ENCODE measurements at regions not wholly inside any gene's neighbourhood (a gene's known extent, or its start where the extent isn't known, plus 50 kb on each side); places are given as distances from the start of the nearest gene placed in this dataset.

- H3K36me3 Mint-ChIP-seq (ENCODE audit: low read depth) = no peaks in the 10 kb centered on the region
- H3K27me3 Mint-ChIP-seq (ENCODE audit: low read depth, poor library complexity) = no peaks in the 10 kb centered on the region
- DNase-seq = no peak
- H3K4me3 Mint-ChIP-seq = no peak overlapping the region
- no peak for TF ChIP-seq CTCF (IDR thresholded peaks at IDR 0.05)
- H3K4me1 Mint-ChIP-seq = peaks cover 22% of the 10 kb centered on the region
- H3K9me3 Mint-ChIP-seq = no peaks in the 10 kb centered on the region
- no peak overlapping the region for H3K27ac Mint-ChIP-seq
Measured at GRCh38 chr2:195490319-195490718, 166.7 kb upstream of the SLC39A10 start.

GRCh38 chr2:195489101-195489500 lies 167.9 kb upstream of the SLC39A10 start:
- H3K4me3 Mint-ChIP-seq = no peak overlapping the region
- no peak for DNase-seq

GRCh38 chr2:195488567-195488966 lies 168.5 kb upstream of the SLC39A10 start:
- no peak for TF ChIP-seq CTCF (IDR thresholded peaks at IDR 0.05)
- no peaks in the 10 kb centered on the region for H3K9me3 Mint-ChIP-seq
- H3K27me3 Mint-ChIP-seq (ENCODE audit: low read depth, poor library complexity) = no peaks in the 10 kb centered on the region
- H3K4me3 Mint-ChIP-seq = no peak overlapping the region
- peaks cover 22% of the 10 kb centered on the region for H3K4me1 Mint-ChIP-seq
- no peak for DNase-seq
- H3K36me3 Mint-ChIP-seq (ENCODE audit: low read depth) = no peaks in the 10 kb centered on the region
- no peak overlapping the region for H3K27ac Mint-ChIP-seq

More at GRCh38 chr2:195489101-195489500, 167.9 kb upstream of the SLC39A10 start:
- no peak overlapping the region for H3K27ac Mint-ChIP-seq
- TF ChIP-seq CTCF (IDR thresholded peaks at IDR 0.05) = no peak
- H3K36me3 Mint-ChIP-seq (ENCODE audit: low read depth) = no peaks in the 10 kb centered on the region
- H3K9me3 Mint-ChIP-seq = no peaks in the 10 kb centered on the region
- no peaks in the 10 kb centered on the region for H3K27me3 Mint-ChIP-seq (ENCODE audit: low read depth, poor library complexity)
- peaks cover 22% of the 10 kb centered on the region for H3K4me1 Mint-ChIP-seq

GRCh38 chr2:195486987-195487644 lies 169.9 kb upstream of the SLC39A10 start:
- TF ChIP-seq CTCF (IDR thresholded peaks at IDR 0.05) = no peak
- no peak overlapping the region for H3K4me3 Mint-ChIP-seq
- DNase-seq = no peak
- H3K9me3 Mint-ChIP-seq = no peaks in the 10 kb centered on the region
- no peaks in the 10 kb centered on the region for H3K36me3 Mint-ChIP-seq (ENCODE audit: low read depth)
- H3K27ac Mint-ChIP-seq = no peak overlapping the region
- H3K4me1 Mint-ChIP-seq = peaks cover 22% of the 10 kb centered on the region
- no peaks in the 10 kb centered on the region for H3K27me3 Mint-ChIP-seq (ENCODE audit: low read depth, poor library complexity)

- H3K4me3 Mint-ChIP-seq = no peak overlapping the region
- no peaks in the 10 kb centered on the region for H3K9me3 Mint-ChIP-seq
- peaks cover 17% of the 10 kb centered on the region for H3K4me1 Mint-ChIP-seq
- DNase-seq = no peak
- TF ChIP-seq CTCF (IDR thresholded peaks at IDR 0.05) = no peak
- no peaks in the 10 kb centered on the region for H3K36me3 Mint-ChIP-seq (ENCODE audit: low read depth)
- no peak overlapping the region for H3K27ac Mint-ChIP-seq
- H3K27me3 Mint-ChIP-seq (ENCODE audit: low read depth, poor library complexity) = no peaks in the 10 kb centered on the region
Measured at GRCh38 chr2:195486520-195486919, 170.5 kb upstream of the SLC39A10 start.

- no peaks in the 10 kb centered on the region for H3K4me1 Mint-ChIP-seq
- no peaks in the 10 kb centered on the region for H3K9me3 Mint-ChIP-seq
- H3K27me3 Mint-ChIP-seq (ENCODE audit: low read depth, poor library complexity) = peaks cover 6% of the 10 kb centered on the region
- no peak overlapping the region for H3K4me3 Mint-ChIP-seq
- no peaks in the 10 kb centered on the region for H3K36me3 Mint-ChIP-seq (ENCODE audit: low read depth)
- DNase-seq = no peak
- H3K27ac Mint-ChIP-seq = no peak overlapping the region
- TF ChIP-seq CTCF (IDR thresholded peaks at IDR 0.05) = no peak
Measured at GRCh38 chr2:195482010-195482409, 175.0 kb upstream of the SLC39A10 start.
